GM13976 (cell line): ENCODE measurements at regions not wholly inside any gene's neighbourhood (a gene's known extent, or its start where the extent isn't known, plus 50 kb on each side); places are given as distances from the start of the nearest gene placed in this dataset.

Experiments
- DNase-seq: peaks from one replicate; pipeline ENCODE4 v3.0.0; 2012; ENCODE audit warnings: low spot score
- CTCF ChIP-seq: IDR thresholded peaks from 2 replicates; pipeline ENCODE4 v1.5.1; 2012; ENCODE audit warnings: borderline replicate concordance, mild to moderate bottlenecking; ENCODE audit not compliant: insufficient read depth; ENCODE audit errors: extremely low read depth, missing control alignments, control extremely low read depth
- in situ Hi-C: fragments of 300-500 bp; cut with MboI; formaldehyde crosslinking; loops from one replicate; pipeline ENCODE4 v1.12.0; 2022; ENCODE audit warnings: low sequenced_read_pairs, mixed read lengths, inconsistent platforms; ENCODE audit not compliant: unreplicated experiment

- no peak for TF ChIP-seq CTCF
- DNase-seq: no peak
- in situ Hi-C loops: no loop called here
Observed at GRCh38 chr4:127574643-127575042, 58.1 kb upstream of the INTU start.

GRCh38 chr4:127575888-127576287 lies 56.9 kb upstream of the INTU start:
- no peak for TF ChIP-seq CTCF
- no peak for DNase-seq
- in situ Hi-C loops: no loop called here

- no peak for DNase-seq
- in situ Hi-C loops: no loop called here
- no peak for TF ChIP-seq CTCF
Observed at GRCh38 chr4:127578491-127578890, 54.3 kb upstream of the INTU start.

- DNase-seq: no peak
- no peak for TF ChIP-seq CTCF
- in situ Hi-C loops: no loop called here
Observed at GRCh38 chr4:127578967-127579366, 53.8 kb upstream of the INTU start.

GRCh38 chr4:127579821-127580220 lies 52.9 kb upstream of the INTU start:
- no peak for DNase-seq
- in situ Hi-C loops: no loop called here
- no peak for TF ChIP-seq CTCF

- no peak for TF ChIP-seq CTCF
- no peak for DNase-seq
- in situ Hi-C loops: no loop called here
Observed at GRCh38 chr4:127580300-127580699, 52.5 kb upstream of the INTU start.

- TF ChIP-seq CTCF: no peak
- no peak for DNase-seq
- in situ Hi-C loops: no loop called here
Observed at GRCh38 chr4:127580891-127581290, 51.9 kb upstream of the INTU start.
